OCI-LY7 (cell line): ENCODE measurements at regions not wholly inside any gene's neighbourhood (a gene's known extent, or its start where the extent isn't known, plus 50 kb on each side); places are given as distances from the start of the nearest gene placed in this dataset.
A peak's percentile ranks its signal among the peaks of the same experiment; 100 is the strongest.

Experiments used
- BruUV-seq: library from RNA; stranded (reverse); fragments of 400-500 nt; replicated peaks from 2 replicates; lab custom pipeline; 2021; lab: Mats Ljungman, UMichigan
- CTCF ChIA-PET: fragments of 300-600 bp; sonication (Branson Sonifier 250); formaldehyde crosslinking; loops from one replicate; lab custom pipeline; 2022; ENCODE audit warnings: antibody characterized with exemption; ENCODE audit not compliant: unreplicated experiment; lab: Charles Lee
- POLR2A ChIA-PET: fragments of 300-600 bp; sonication (Branson Sonifier 250); formaldehyde crosslinking; loops from one replicate; lab custom pipeline; 2022; ENCODE audit warnings: antibody characterized with exemption; lab: Charles Lee
- DNase-seq: peaks from one replicate; pipeline ENCODE4 v3.0.0-alpha.2; 2015; ENCODE audit warnings: low spot score
- H2AFZ ChIP-seq: fragments of 200-600 bp; sonication (generic), shearing (Covaris generic); 2 replicates; pipeline ENCODE4 v1.6.1; 2014; ENCODE audit warnings: mild to moderate bottlenecking, antibody characterized with exemption, low read length, moderate library complexity
- H3K27ac ChIP-seq: fragments of 200-600 bp; sonication (generic); 2 replicates; pipeline ENCODE4 v1.5.1; 2014; ENCODE audit warnings: mixed run types, low read depth, mild to moderate bottlenecking, moderate library complexity, low read length, inconsistent platforms; ENCODE audit not compliant: poor library complexity, severe bottlenecking
- H3K36me3 ChIP-seq: fragments of 200-600 bp; sonication (generic); 2 replicates; pipeline ENCODE4 v1.6.1; 2014; ENCODE audit warnings: mild to moderate bottlenecking, antibody characterized with exemption, low read length, moderate library complexity, mixed read lengths; ENCODE audit not compliant: insufficient read depth
- H3K4me1 ChIP-seq: fragments of 200-600 bp; sonication (generic); 2 replicates; pipeline ENCODE4 v1.5.1; 2014; ENCODE audit warnings: mild to moderate bottlenecking, low read length; ENCODE audit not compliant: insufficient read depth, poor library complexity, severe bottlenecking
- H3K4me2 ChIP-seq: fragments of 200-600 bp; sonication (generic); 2 replicates; pipeline ENCODE4 v1.6.1; 2014; ENCODE audit warnings: mild to moderate bottlenecking, low read length
- H3K4me3 ChIP-seq: fragments of 200-600 bp; sonication (generic); 2 replicates; pipeline ENCODE4 v1.5.1; 2014; ENCODE audit warnings: mild to moderate bottlenecking, low read depth, low read length; ENCODE audit not compliant: poor library complexity, severe bottlenecking
- H3K79me2 ChIP-seq: fragments of 200-600 bp; sonication (generic); 2 replicates; pipeline ENCODE4 v1.6.1; 2016; ENCODE audit warnings: low read depth, mild to moderate bottlenecking, low read length, moderate library complexity, mixed read lengths; ENCODE audit not compliant: insufficient read depth
- H3K9me2 ChIP-seq: fragments of 200-600 bp; sonication (generic); 2 replicates; pipeline ENCODE4 v1.6.1; 2016; ENCODE audit warnings: mild to moderate bottlenecking, low read length, mixed read lengths; ENCODE audit not compliant: insufficient read depth
- H3K9me3 ChIP-seq: fragments of 200-600 bp; sonication (generic); 2 replicates; pipeline ENCODE4 v1.6.1; 2014; ENCODE audit warnings: mild to moderate bottlenecking, mixed run types, low read length, mixed read lengths
- H4K20me1 ChIP-seq: fragments of 200-600 bp; sonication (generic); 2 replicates; pipeline ENCODE4 v1.6.1; 2014; ENCODE audit warnings: mild to moderate bottlenecking, antibody characterized with exemption, low read length, moderate library complexity, mixed read lengths; ENCODE audit not compliant: insufficient read depth
- CTCF ChIP-seq: fragments of 200-600 bp; sonication (generic); conservative IDR thresholded peaks from 2 replicates; pipeline ENCODE4 v1.5.1; 2014; ENCODE audit warnings: mild to moderate bottlenecking, antibody characterized with exemption, low read length, moderate library complexity, mixed read lengths
- EZH2phosphoT487 ChIP-seq: fragments of 200-600 bp; sonication (generic); IDR thresholded peaks from 2 replicates; pipeline ENCODE4 v1.6.1; 2018; ENCODE audit warnings: low read depth, borderline replicate concordance, mild to moderate bottlenecking, mixed run types, antibody characterized with exemption, low read length, moderate library complexity, mixed read lengths
- intact Hi-C: fragments of 100-400 bp; cut with micrococcal nuclease; formaldehyde crosslinking; loops from one replicate; pipeline ENCODE4 v1.10.0; 2022; ENCODE audit not compliant: unreplicated experiment

- H3K9me3 ChIP-seq: no peaks in the 10 kb centered on the region
- ChIA-PET CTCF (no interaction called here), POLR2A (interaction anchor here (0.7 kb wide), 1 partner anchor 24 kb away, joined by 3 read pairs; no protein-coding TSS in a partner anchor)
- no peaks in the 10 kb centered on the region for H3K9me2 ChIP-seq
- no TSS peak for BruUV-seq
- intact Hi-C loops: no loop called here
- DNase-seq: no peak
- no peaks in the 10 kb centered on the region for H3K79me2 ChIP-seq
- no peaks in the 10 kb centered on the region for H3K4me1 ChIP-seq
- no peaks in the 10 kb centered on the region for H3K36me3 ChIP-seq
- no peak overlapping the region for H3K4me3 ChIP-seq
- no peak overlapping the region for H3K4me2 ChIP-seq
- no peak overlapping the region for H3K27ac ChIP-seq
- no peak overlapping the region; the same call in 1 of the 2 replicates for H2AFZ ChIP-seq
- TF ChIP-seq EZH2phosphoT487 (no peak), CTCF (no peak)
- H4K20me1 ChIP-seq: no peaks in the 10 kb centered on the region
Measured at GRCh38 chr16:54645345-54645744, 285.3 kb upstream of the IRX5 start.

- intact Hi-C loops: loop anchor here (10.0 kb wide), 1 partner anchor 318 kb away; no protein-coding TSS in a partner anchor
- no peaks in the 10 kb centered on the region for H3K9me3 ChIP-seq
- no peak overlapping the region for H3K4me3 ChIP-seq
- ChIA-PET CTCF (no interaction called here), POLR2A (interaction anchor here (0.6 to 0.7 kb wide), 2 partner anchors 36 to 730 kb away, joined by 3 read pairs; no protein-coding TSS in a partner anchor)
- no peak overlapping the region for H2AFZ ChIP-seq
- no peak overlapping the region for H3K4me2 ChIP-seq
- no peaks in the 10 kb centered on the region for H3K36me3 ChIP-seq
- no peaks in the 10 kb centered on the region for H3K9me2 ChIP-seq
- no peaks in the 10 kb centered on the region for H4K20me1 ChIP-seq
- no peak overlapping the region for H3K27ac ChIP-seq
- DNase-seq: no peak
- no peaks in the 10 kb centered on the region for H3K79me2 ChIP-seq
- H3K4me1 ChIP-seq: no peaks in the 10 kb centered on the region
- BruUV-seq: no TSS peak
- no peak for TF ChIP-seq EZH2phosphoT487
- TF ChIP-seq CTCF: no peak
Measured at GRCh38 chr16:54636221-54636793, 294.4 kb upstream of the IRX5 start.

GRCh38 chr16:54633943-54634362, 296.7 kb upstream of the IRX5 start:
- no peak overlapping the region for H3K27ac ChIP-seq
- no peaks in the 10 kb centered on the region for H3K36me3 ChIP-seq
- no peak overlapping the region for H3K4me3 ChIP-seq
- H4K20me1 ChIP-seq: no peaks in the 10 kb centered on the region
- H2AFZ ChIP-seq: peak overlapping the region; percentile 75
- ChIA-PET CTCF (no interaction called here), POLR2A (interaction anchor here (0.6 to 0.9 kb wide), 2 partner anchors 10 to 128 kb away, joined by 3 to 9 read pairs; no protein-coding TSS in a partner anchor)
- no peaks in the 10 kb centered on the region for H3K9me2 ChIP-seq
- intact Hi-C loops: loop anchor here (1.0 to 10.0 kb wide), 2 partner anchors 295 to 321 kb away; no protein-coding TSS in a partner anchor
- DNase-seq: peak; percentile 29
- H3K9me3 ChIP-seq: no peaks in the 10 kb centered on the region
- H3K4me2 ChIP-seq: no peak overlapping the region
- TF ChIP-seq CTCF (peak; percentile 79), EZH2phosphoT487 (no peak)
- H3K79me2 ChIP-seq: no peaks in the 10 kb centered on the region
- BruUV-seq: no TSS peak
- H3K4me1 ChIP-seq: no peaks in the 10 kb centered on the region
